ENCODE measurements at regions not wholly inside any gene's neighbourhood (a gene's known extent, or its start where the extent isn't known, plus 50 kb on each side); places are given as distances from the start of the nearest gene placed in this dataset.
"Not testable (repeated sequence)": the region's sequence is repeated elsewhere in the genome, so short reads cannot be mapped to it uniquely, and the experiment has no call there.

DNA sequence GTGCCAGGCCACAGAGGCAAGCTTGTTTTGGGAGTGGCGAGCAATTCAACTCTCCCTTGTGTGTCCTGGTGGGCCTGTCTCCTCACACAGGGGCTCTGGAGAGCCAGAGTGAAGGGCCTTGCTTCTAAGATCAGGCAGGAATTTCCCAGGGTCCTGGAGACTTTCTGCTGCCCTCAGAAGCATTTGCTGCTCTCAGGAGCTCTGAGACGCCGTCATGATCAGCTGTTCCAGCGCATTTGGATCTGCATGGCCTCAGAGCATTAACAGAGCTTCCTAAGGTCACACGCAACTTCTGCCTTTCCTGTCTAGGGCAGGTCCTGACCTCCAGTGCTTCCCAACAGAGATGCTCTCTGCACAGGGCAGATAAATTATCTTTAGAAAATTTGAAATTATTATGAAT, 52.2 kb upstream of the C10orf90 start:
- DNase-seq (ENCODE audit: low read depth) = no peak

DNA sequence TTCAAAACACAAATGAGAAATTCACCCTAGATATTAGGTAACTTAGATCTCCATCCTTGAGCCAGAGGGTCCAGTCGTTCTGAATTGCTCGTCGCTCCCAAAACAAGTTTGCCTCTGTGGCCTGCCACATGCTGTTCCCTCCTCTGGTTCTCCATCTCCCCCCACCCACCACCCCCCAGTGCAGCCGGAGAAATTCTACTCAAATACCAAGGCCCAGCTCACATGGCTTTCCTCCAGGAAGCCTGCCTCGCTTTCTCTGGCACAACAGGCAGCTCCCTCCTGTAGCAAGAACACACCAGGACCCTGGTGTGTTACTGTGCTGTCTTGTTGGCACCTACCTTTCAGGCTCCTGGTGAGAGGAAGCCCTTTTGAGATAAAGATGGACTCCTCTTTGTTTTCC, 52.7 kb upstream of the C10orf90 start:
- no peak for DNase-seq (ENCODE audit: low read depth)

DNA sequence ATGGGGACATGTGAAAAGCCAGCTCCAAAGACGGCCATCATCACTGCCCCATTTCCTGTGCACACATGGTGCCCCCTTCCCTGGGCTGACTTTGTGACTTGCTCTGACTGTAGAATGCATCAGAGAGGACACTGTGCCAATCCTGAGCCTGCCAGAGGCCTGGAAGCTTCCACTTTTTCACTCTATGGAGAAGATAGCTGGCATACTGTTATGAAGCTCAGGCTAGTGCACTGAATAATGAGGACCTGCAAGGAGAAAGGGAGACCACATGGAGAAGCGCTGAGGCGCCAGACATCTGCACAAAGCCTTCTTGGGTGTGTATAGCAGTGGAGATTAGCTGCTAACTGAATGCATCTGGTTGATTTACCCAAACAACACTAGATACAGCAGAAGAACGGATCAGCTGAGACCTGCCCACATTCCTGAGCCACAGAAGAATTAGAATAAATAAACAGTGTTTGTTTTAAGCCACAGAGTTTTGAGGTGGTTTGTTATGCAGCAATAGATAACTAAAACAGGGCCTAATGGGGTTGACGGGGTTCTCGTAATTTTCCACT, 58.9 kb upstream of the C10orf90 start:
- no peak for DNase-seq (ENCODE audit: low read depth)

DNA sequence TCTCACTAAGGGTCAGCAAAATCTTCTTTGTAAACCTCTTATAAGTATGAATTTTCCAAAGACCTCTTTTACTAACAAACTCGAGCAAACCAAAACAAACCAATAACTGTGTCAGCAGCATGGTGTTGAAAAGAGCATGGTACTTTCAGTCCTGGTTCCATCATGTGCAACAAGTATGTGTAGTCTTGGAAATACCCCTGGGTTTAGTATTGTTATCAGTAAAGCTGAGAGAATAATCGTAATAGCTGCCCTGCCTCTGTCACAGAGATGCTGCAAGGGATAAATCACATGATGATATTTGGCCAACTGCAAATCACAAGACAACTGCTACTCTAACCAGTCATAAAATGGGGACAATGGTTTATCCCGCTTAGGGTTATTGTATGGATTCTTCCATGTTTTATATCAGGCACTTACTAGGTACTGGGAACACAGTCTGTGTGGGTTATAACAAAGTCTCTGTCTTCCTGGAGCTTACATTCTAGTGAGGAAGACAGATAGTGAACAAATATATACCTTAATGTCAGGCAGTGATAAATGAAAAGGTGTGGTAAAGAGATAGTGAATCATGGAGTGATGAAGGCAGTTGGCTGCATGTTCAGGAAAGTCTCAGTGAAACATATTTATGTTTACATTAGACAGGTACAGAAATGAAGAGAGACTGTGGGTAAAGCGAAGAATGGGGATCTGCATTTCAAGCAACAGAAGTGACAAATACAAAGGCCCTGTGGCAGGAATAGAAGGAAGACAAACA, 60.5 kb upstream of the C10orf90 start:
- no peak for DNase-seq (ENCODE audit: low read depth)

DNA sequence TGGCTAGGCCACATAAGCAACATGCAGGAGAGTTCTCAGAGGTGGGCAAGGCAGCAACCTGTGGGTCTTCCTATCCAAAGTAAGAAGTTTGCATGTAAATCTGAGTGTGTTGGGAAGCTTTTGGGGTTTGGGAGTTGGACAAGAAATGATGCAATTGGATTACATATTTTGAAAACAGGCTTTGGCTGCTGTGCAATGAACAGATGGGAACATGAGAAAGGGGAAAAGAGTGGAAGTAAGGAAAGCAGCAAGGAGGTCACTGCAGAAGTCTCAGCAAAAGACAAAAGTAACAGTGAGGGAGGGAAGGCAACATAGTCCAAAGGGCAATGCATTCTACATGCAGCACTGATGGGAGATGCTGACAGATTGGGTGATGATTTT, 61.1 kb upstream of the C10orf90 start:
- DNase-seq (ENCODE audit: low read depth) = no peak

DNA sequence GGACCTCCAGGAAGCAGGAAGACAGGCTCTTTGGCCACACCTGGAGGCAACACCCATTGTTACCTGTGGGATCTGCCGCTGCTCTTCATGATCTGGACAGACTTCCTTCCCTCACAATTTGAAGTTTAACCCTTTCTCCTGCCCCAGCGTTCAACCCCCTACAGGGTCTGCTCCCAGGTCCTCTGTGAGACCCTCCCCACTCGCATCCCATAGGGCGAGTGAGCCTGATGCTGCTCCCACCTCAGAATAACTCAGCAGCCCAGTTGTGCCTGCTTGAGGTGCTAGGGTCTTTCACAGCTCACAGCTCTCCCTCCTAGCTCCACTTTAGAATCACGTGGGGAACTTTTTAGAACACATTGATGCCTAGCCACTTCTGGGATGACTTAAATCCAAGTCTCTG, 61.8 kb upstream of the C10orf90 start:
- no peak for DNase-seq (ENCODE audit: low read depth)

DNA sequence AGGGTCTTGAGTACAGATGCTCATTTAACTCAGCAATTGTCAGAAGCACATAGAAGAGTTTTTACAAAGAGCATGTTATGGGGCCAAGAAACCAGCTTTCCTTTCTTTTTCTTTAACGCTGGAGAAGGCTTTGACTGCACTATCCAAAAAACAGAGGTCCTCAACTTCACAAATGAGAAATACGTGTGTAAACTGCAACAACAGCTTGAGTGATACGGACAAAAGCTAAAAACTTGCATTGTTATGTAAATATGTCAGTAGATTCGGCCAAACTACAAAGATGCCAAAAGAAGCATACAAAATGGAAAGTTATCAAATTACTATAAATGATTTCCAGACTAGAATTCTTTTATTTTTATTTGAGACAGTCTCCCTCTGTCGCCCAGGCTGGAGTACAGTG, 62.4 kb upstream of the C10orf90 start:
- DNase-seq (ENCODE audit: low read depth) = no peak

DNA sequence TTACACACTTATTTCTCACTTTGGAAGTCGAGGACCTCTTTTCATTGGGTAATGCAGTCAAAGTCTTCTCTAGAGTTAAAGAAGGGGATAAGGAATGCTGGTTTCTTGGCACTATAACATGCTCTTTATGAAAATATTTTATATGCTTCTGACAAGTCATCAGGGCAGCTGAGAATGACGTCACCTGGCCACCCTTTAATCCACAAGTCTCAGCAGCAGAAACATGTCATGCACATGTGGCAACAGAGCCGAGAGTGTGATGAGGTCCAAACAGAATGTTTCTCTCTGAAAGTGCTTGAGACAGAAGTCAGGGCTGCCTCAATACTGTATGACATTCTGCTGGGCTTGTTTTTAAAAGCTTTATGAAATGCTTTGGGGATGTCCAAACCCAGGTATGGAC, 63.5 kb upstream of the C10orf90 start:
- peak; percentile 9 for DNase-seq (ENCODE audit: low read depth)

DNA sequence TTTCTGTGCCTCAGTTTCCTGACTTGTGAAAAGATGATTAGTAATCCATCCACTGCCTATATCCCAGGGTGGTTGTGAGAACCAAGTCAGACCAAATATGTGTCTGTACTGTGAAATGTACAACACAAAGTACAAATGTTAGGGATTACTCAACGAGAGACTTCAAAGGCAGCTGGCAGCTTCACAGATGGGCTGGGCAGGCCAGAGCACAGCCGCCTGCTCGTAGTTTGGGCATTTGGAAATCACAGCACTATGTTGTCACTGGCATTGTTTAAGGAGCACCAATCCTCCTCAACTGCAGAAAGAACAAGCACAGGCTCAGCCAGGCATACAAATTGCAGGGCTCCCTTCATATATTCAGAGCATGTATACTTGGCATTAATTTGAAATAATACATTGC, 64.5 kb upstream of the C10orf90 start:
- no peak for DNase-seq (ENCODE audit: low read depth)

DNA sequence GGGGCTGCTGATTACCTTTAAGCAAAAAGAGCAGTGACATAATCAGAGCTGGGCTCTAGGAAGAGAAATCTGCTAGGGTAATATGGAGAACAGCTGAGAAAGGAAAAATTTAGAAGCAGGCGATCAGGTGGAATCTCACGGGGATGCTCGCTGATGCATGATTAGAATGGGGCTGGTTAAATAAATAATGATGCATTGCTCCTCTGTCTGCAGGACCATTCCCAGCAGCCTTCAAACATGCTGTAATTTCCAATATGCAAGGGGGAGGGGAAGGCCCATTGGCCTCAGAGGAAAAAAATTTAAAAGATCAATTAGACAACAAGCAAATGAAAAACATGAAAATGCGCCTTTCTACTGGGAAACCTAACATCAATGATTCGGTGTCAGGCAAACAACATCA, 65.6 kb upstream of the C10orf90 start:
- DNase-seq (ENCODE audit: low read depth) = no peak

DNA sequence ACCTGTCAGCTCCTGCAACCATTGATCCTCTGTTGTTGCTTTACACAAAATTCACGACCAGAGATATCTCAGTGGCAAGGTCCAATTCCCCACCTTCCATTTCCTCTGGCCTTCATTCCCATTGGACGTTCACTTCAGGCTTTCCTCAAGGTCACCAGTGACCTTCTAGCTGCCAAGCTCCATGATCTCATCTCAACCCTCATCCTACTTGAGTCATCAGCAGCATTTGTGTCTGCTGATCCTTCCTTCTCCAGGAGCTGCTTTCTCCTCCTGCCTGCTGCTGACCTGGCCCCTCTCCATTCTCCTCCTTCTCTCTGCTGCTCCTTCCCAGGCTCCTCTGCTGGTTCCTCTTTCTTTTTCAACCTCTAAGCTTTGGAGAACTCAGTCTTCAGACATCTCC, 66.2 kb upstream of the C10orf90 start:
- DNase-seq (ENCODE audit: low read depth) = peak; percentile 1

DNA sequence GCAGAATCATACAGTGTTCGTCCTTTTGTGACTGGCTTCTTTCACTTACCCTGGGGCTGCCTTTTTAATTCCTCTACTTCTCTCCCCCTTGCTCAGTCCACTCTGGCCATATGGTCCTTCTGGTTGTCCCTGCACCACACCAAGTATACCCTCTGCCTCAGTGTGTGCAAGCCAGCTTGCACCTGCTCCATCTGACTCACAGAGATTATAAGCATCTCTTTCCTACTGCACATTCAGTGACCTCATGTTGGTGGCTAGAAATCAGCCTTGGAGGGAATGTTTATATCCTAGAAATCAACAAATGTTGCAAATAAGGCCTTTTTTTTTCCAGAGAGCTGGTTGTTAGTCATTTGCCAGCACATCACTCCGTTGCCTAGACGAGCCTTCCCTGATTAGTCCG, 67.5 kb upstream of the C10orf90 start:
- no peak for DNase-seq (ENCODE audit: low read depth)

DNA sequence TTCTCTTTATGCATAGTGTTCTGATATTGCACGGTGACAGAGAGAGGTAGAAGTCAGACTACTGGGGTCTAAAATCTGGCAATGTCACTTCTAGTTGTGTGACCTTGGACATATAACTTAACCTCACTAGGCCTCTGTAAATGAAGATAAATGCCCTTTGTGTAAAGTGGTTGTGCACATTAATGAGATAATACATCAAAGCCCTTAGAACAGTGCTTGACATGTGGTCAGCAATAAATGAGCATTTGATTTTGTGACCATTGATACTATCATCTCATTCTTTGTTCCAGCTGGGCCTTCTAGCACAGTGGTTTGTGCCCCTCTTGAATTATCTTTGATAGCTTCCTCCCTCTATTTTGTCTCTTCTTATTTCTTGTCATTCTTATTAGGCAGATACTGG, 74.1 kb upstream of the C10orf90 start:
- DNase-seq (ENCODE audit: low read depth) = no peak

DNA sequence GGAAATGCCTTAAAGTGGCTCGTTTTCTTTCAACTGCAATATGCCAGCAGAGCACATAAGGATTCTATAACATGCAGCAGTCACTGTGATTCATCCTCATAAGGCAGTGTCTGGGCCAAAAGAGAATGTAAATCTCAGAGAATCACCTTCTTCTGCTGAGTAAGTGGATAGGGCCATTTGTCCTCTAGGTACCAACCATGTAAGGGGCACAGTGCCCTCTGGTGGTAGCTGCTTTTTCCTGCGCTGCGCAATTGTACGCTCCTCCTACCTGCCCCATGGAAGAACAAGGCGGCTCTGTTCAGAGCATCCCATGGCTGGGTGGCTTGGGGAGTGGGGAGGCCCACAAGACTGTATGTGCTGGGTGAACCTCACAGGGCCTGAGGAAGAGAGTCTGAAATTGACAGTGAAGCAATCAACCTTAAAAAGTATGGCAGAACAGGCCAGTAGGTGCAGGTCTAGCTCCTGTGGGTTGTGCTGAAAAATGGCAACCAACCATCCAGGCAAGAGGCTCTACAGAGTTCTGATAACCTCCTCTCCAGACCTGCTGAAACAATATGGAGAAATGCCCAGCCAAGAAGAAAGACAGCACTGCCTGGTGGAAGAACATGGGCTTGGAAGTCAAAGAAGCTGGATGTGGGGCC, 78.6 kb upstream of the C10orf90 start:
- DNase-seq (ENCODE audit: low read depth) = peak; percentile 70

DNA sequence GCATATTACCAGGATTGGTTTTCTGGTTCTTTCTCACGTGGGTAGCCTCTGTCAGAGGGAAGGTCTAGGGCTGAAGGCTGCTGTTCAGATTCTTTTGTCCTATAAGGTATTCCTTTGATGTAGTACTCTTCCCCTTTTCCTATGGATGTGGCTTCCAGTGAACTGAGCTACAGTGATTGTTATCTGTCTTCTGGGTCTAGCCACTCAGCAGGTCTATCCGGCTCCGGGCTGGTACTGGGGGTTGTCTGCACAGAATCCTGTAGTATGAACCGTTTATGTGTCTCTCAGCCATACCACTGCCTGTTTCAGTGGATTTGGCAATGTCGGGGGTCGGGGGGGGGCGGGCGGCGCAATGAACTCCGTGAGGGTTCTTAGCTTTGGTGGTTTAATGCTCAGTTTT, 84.5 kb upstream of the C10orf90 start:
- DNase-seq (ENCODE audit: low read depth) = no peak

DNA sequence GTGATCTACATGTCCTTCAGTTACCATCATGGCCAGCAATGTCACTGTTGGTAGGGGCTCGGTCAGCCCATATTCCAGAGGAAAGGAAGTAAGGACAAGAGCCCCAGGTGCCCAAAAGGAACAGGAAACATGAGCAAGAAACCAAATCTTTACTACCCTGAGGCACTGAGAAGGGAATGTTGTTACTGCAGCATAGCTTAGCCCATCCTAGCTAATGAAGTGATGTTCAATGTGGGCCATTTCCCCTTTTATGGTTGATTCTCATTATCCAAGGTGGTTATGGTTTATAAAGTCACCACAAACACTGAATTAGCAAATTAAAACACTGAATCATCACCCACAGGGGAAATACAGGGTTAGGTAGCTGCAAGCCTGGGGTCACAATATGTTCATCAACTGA, 88.4 kb upstream of the C10orf90 start:
- no peak for DNase-seq (ENCODE audit: low read depth)

DNA sequence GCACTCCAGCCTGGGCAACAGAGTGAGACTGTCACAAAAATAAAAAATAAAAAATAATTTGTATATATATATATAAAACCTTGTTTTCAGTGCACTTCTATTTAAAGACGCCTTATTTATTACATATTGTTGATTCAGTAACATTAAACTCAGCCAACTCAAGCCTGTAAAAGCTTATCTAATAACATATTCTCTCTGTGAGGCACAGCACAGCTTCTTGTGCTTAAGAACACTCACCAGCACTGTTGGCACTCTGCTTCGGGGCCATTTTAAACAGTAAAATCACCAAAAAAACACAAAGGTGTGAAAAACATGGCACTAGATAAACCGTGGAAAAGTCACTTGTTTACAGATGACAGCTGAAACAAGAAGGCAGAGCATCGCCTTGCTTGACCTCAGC, 89.0 kb upstream of the C10orf90 start:
- DNase-seq (ENCODE audit: low read depth) = no peak

DNA sequence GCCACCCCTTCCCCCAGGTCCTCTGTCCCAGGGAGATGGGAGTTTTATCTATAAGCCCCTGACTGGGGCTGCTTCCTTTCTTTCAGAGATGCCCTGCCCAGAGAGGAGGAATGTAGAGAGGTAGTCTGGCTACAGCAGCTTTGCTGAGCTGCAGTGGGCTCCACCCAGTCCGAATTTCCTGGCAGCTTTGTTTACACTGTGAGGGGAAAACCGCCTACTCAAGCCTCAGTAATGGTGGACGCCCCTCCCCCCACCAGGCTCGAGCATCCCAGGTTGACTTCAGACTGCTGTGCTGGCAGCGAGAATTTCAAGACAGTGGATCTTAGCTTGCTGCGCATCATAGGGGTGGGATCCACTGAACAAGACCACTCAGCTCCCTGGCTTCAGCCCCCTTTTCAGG, 96.2 kb upstream of the C10orf90 start:
- DNase-seq (ENCODE audit: low read depth) = not testable (repeated sequence)

DNA sequence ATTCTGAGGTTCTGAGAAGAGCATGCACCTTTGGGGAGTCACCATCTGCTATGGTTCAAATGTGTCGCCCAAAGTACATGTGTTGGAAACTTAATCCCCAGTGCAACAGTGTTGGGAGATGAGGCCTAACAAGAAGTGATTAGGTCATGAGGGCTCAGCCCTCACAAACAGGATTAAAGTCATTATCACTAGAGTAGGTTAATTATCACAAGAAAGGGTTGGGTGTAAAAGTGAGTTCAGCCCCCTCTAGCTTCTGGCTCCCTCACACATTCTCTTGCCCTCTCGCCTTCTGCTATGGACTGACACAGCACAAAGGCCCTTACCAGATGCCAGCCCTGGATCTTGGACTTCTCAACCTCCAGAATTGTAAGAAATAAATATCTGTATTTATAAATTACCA, 100.3 kb upstream of the C10orf90 start:
- DNase-seq (ENCODE audit: low read depth) = no peak

DNA sequence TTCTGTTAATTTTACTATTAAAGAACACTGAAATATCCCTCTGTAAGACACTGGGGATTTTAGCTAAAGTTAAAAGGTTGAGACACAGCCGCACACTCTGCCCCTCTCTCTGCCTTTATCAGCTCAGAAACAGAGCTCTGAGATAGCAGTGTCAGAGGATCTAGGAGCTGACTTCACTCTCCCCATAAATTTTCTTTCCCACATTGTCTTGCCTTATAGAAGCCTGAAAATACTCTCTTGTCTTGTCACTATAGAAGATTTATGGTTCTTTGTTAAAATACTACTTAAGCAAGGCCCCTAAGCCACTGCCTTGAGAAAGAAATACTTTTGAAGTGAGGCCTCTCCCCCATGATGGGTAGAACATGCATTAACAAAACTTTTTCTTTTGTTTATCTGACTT, 105.7 kb upstream of the C10orf90 start:
- DNase-seq (ENCODE audit: low read depth) = no peak

DNA sequence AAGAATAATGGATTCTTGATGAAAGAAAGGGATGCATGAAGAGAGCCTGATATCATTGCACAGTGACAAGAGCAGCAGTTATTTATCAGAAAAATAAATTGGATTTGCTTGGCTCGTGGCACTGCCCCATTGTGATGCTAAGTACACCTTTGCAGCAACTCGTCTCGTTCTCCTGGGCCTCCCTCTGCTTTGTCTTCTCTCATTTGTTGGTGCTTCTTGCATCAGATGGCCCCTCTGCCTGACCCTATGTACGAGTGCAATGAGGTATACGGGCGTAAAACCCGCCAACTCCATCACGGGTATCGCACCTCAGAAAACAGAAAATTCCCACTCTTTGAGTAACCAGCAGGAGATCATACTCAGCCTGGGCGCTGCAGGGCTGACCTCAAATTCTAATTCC, 107.2 kb upstream of the C10orf90 start:
- DNase-seq (ENCODE audit: low read depth) = no peak

DNA sequence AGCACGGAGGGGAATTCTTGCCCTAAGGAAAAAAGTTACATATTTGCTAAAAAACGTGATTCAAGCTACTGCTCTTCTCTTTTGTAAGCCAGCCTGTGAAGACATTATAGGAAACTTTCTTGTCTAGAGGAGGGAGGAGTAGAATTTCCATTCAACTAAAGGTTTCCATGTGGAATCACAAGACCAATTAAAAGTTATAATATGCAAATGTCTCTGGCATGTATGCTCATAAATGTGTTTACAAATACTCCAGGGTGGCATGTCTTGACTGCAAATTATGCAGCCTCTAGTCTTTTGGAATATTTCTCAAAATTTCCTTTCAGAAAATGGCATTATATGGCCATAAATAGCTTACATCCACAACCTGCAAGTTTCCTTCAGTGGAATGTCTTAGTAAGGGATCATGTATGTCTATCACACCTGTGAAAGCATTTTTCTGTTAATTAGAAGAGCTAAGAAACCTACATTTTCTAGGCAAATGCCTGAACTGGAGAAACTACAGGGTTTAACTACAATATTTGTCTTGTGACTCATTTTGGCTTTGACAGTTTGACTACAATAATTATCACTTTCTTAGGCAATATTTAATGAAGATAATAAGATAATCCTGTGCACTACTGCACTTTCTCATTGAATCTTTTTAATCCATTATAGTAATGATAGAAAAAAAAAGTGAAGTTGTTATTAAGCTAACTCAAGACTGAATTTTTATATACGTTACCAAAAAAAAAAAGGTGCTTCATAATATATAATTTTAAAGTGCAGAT, 111.1 kb upstream of the C10orf90 start:
- no peak for DNase-seq (ENCODE audit: low read depth)

Measured in EH (cell line).